Tibial nerve (tissue), 4 donors: ENCODE measurements at regions not wholly inside any gene's neighbourhood (a gene's known extent, or its start where the extent isn't known, plus 50 kb on each side); places are given as distances from the start of the nearest gene placed in this dataset.
A peak's percentile ranks its signal among the peaks of the same experiment; 100 is the strongest.

Experiments used
- DNase-seq, 2 donors: peaks; one replicate each; pipeline ENCODE4 v3.0.0-alpha.2; 2019; ENCODE audit warnings: low spot score in 2 of 2
- H3K27ac ChIP-seq, 4 donors: fragments of 200-600 bp; sonication (generic) in 3 of 4; one replicate each; pipeline ENCODE4 v1.5.1; 2017 to 2019; ENCODE audit warnings: mild to moderate bottlenecking in 1 of 4
- H3K27me3 ChIP-seq, 2 donors: fragments of 200-600 bp; sonication (generic) in 1 of 2; one replicate each; pipeline versions ENCODE4 v1.5.1 to v1.6.0; 2017 to 2019
- H3K36me3 ChIP-seq, 3 donors: fragments of 200-600 bp; sonication (generic); one replicate each; pipeline ENCODE4 v1.5.1; 2018 to 2019
- H3K4me1 ChIP-seq, 4 donors: fragments of 200-600 bp; sonication (generic) in 3 of 4; one replicate each; pipeline ENCODE4 v1.5.1; 2017 to 2019
- H3K4me3 ChIP-seq, 4 donors: fragments of 200-600 bp; sonication (generic) in 3 of 4; one replicate each; pipeline ENCODE4 v1.5.1; 2017 to 2019; ENCODE audit warnings: mild to moderate bottlenecking in 1 of 4, moderate library complexity in 1 of 4
- H3K9me3 ChIP-seq, 4 donors: fragments of 200-600 bp; sonication (generic) in 3 of 4; one replicate each; pipeline ENCODE4 v1.5.1; 2017 to 2019
- EP300 ChIP-seq, 2 donors: sonication (generic); formaldehyde crosslinking; IDR thresholded peaks; one replicate each; pipeline ENCODE4 v1.6.1; 2017; ENCODE audit warnings: antibody characterized with exemption in 2 of 2, mild to moderate bottlenecking in 1 of 2
- POLR2A ChIP-seq, 2 donors: fragments of 450-650 bp; IDR thresholded peaks; one replicate each; pipeline ENCODE4 v1.6.1; 2017; ENCODE audit warnings: antibody characterized with exemption in 2 of 2, mild to moderate bottlenecking in 2 of 2, moderate library complexity in 2 of 2
- WGBS, 2 donors: methylation state at CpG; one replicate each; pipeline ENCODE4 v1.1.5; 2018; 5-methylcytosine and 5-hydroxymethylcytosine counted together
- TF ChIP-seq, protein P1 (sequence below), 5 experiments: fragments of 200-600 bp in 3 of 5; fragments of 450-650 bp in 2 of 5; sonication (generic) in 3 of 5; IDR thresholded peaks; one replicate each; pipeline ENCODE4 v1.5.1; 2016 to 2019; ENCODE audit warnings: antibody characterized with exemption in 5 of 5, mild to moderate bottlenecking in 3 of 5, moderate library complexity in 2 of 5

DNA sequence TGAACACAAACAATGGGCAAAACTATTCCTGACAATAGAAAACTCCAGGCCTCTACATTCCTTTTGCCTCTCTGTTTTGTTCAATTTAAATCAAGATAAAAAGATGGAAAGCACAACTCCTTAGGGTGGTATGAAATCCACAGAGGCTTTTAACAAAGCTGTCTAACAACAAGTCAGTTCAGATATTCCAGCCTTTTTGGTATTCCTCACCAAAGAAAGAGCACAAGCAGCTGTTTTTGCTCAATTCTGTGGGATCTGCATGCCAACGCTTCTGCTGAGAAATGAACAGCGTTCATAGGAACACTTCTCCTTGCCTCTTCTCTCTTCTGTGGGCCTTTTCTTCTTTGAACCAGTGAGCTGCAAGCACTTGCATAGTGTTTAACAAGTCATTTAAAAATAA lies 411.6 kb upstream of the TCF4 start:
- WGBS, 2 donors: 48 to 52% methylated on average over 2 of the region's 2 CpGs
- no peak overlapping the region for H3K27ac ChIP-seq
- DNase-seq: no peak
- no peaks in the 10 kb centered on the region for H3K9me3 ChIP-seq
- no peaks in the 10 kb centered on the region for H3K27me3 ChIP-seq
- peaks cover 0 to 17% (median 4%) of the 10 kb centered on the region in 4 donors for H3K4me1 ChIP-seq
- no peak for TF ChIP-seq POLR2A (IDR thresholded peaks at IDR 0.05)
- no peak for TF ChIP-seq EP300 (IDR thresholded peaks at IDR 0.05)
- TF ChIP-seq, protein P1, sequence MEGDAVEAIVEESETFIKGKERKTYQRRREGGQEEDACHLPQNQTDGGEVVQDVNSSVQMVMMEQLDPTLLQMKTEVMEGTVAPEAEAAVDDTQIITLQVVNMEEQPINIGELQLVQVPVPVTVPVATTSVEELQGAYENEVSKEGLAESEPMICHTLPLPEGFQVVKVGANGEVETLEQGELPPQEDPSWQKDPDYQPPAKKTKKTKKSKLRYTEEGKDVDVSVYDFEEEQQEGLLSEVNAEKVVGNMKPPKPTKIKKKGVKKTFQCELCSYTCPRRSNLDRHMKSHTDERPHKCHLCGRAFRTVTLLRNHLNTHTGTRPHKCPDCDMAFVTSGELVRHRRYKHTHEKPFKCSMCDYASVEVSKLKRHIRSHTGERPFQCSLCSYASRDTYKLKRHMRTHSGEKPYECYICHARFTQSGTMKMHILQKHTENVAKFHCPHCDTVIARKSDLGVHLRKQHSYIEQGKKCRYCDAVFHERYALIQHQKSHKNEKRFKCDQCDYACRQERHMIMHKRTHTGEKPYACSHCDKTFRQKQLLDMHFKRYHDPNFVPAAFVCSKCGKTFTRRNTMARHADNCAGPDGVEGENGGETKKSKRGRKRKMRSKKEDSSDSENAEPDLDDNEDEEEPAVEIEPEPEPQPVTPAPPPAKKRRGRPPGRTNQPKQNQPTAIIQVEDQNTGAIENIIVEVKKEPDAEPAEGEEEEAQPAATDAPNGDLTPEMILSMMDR (IDR thresholded peaks at IDR 0.05): no peak
- H3K4me3 ChIP-seq: no peak overlapping the region
- no peaks in the 10 kb centered on the region for H3K36me3 ChIP-seq

DNA sequence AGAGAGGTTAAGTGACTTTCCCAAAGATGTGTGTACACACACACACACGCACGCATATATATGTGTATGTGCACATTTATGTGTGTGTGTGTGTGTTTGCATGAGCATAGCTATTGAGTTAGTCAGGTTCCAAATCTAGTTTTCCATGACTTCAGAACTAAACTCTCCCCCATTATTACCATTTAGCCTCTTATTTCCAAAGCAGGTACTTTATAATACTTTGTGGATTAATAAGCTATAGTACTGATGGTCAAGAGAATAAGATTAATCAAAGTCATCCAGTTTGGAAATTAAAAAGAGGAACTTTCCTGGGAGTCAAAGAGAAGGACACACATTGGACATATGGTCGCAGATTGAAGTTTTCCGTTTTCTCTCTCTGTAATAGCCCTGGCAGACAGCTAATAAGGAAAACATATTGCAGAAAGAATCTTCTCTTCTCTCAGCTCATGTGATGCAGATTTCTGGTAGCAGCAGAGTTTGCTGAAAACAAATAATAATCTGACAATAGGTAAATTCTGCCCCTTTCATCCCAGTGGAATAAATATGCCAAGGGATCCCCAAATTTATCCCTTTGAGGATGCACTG lies 410.9 kb upstream of the TCF4 start:
- TF ChIP-seq POLR2A (IDR thresholded peaks at IDR 0.05) (no peak), EP300 (IDR thresholded peaks at IDR 0.05) (no peak)
- TF ChIP-seq, protein P1 (IDR thresholded peaks at IDR 0.05): no peak
- H3K36me3 ChIP-seq: no peaks in the 10 kb centered on the region
- no peak for DNase-seq
- peak overlapping the region in 1 of 4 donors; percentile 64 for H3K27ac ChIP-seq
- whole genome bisulfite sequencing, 2 donors: 86 to 87% methylated on average over 4 of the region's 4 CpGs
- no peak overlapping the region for H3K4me3 ChIP-seq
- H3K9me3 ChIP-seq: no peaks in the 10 kb centered on the region
- peaks cover 0 to 17% (median 4%) of the 10 kb centered on the region in 4 donors for H3K4me1 ChIP-seq
- H3K27me3 ChIP-seq: no peaks in the 10 kb centered on the region

DNA sequence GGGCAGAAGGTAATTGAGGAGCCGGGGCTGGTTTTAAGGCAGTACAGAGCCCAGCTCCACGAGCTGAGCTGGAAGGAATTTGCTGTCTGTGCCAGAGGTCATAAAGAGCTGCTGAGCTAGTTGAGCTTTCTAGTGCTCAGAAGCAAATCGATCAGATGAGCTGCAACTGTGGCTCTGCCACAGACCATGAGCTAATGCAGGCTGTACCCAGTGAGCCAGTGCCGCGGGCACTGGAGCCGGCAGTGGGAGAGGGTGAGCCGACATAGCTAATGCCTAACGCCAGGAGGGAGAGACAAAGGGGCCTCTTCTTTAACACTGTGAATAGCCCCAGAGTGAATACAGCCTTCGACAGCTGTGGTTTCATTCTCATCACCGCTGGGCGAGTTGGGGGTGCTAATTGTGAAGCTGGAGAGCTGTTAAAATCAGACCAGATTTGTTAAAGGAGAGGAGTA lies 410.1 kb upstream of the TCF4 start:
- no peaks in the 10 kb centered on the region for H3K27me3 ChIP-seq
- TF ChIP-seq EP300 (IDR thresholded peaks at IDR 0.05): no peak
- TF ChIP-seq POLR2A (IDR thresholded peaks at IDR 0.05): no peak
- TF ChIP-seq, protein P1 (IDR thresholded peaks at IDR 0.05): no peak
- WGBS, 2 donors: 22 to 24% methylated on average over 11 of the region's 11 CpGs
- no peaks in the 10 kb centered on the region for H3K36me3 ChIP-seq
- H3K4me3 ChIP-seq: peak overlapping the region in 2 of 4 donors; percentile 13 to 25
- peak overlapping the region in 2 of 4 donors; percentile 1 to 64 for H3K27ac ChIP-seq
- peaks cover 0 to 17% (median 4%) of the 10 kb centered on the region in 4 donors for H3K4me1 ChIP-seq
- H3K9me3 ChIP-seq: no peaks in the 10 kb centered on the region
- no peak for DNase-seq

DNA sequence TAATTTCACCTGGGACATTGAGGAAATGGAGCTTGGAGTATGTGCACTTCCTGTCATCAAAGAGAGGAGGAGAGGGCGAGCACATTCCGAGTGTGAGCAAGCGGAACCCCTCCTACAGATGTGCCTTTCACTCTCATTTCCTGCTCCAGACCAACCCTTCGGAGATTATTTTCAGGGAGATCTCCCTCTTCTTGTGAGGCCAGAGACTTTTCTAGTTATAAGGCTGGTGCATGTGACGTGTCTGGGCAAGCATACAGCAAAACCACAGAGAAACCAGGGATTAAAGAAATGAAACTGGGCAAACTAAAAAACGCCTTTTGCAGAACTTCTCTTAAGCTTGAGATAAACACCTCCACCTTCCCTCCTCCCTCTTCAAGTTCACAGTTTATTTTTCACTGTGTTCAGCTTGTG lies 409.2 kb upstream of the TCF4 start:
- 66 to 69% methylated on average over 6 of the region's 6 CpGs for WGBS, 2 donors

DNA sequence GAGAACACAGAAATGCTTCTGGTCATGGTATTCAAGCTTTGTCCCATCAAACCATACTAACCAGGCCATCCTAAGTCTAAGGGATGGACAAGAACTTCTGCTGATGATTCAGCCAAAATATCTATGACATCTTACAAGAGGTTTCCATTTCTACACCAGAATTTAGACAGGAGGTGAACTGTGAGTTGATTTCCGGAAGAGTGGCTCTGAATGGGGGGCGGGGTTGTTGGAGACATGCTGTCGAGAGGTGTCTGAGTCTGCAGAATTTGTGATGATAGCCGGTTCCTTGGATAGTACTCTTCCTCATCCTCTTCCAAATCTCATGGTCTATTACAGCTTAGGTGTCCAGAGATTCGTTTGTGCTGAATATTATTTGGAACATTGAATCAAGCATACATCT lies 408.7 kb upstream of the TCF4 start:
- no peaks in the 10 kb centered on the region for H3K36me3 ChIP-seq
- H3K4me3 ChIP-seq: no peak overlapping the region
- WGBS, 2 donors: 81 to 83% methylated on average over 5 of the region's 5 CpGs
- H3K27ac ChIP-seq: no peak overlapping the region
- H3K27me3 ChIP-seq: no peaks in the 10 kb centered on the region
- H3K4me1 ChIP-seq: peaks cover 0 to 17% (median 4%) of the 10 kb centered on the region in 4 donors
- no peaks in the 10 kb centered on the region for H3K9me3 ChIP-seq
- DNase-seq: no peak
- TF ChIP-seq, protein P1 (IDR thresholded peaks at IDR 0.05): no peak
- TF ChIP-seq EP300 (IDR thresholded peaks at IDR 0.05): no peak

More for the DNA sequence above, 409.2 kb upstream of the TCF4 start:
- TF ChIP-seq, protein P1 (IDR thresholded peaks at IDR 0.05): no peak
- TF ChIP-seq EP300 (IDR thresholded peaks at IDR 0.05): no peak
- no peak for TF ChIP-seq POLR2A (IDR thresholded peaks at IDR 0.05)
- H3K27ac ChIP-seq: peak overlapping the region in 1 of 4 donors; percentile 64
- DNase-seq: no peak
- no peaks in the 10 kb centered on the region for H3K36me3 ChIP-seq
- H3K9me3 ChIP-seq: no peaks in the 10 kb centered on the region
- H3K27me3 ChIP-seq: no peaks in the 10 kb centered on the region
- no peak overlapping the region for H3K4me3 ChIP-seq
- peaks cover 0 to 17% (median 4%) of the 10 kb centered on the region in 4 donors for H3K4me1 ChIP-seq
